NCI-H526 treated with DMSO at 0.1 percent for 48 hours (cell line): ENCODE measurements at regions not wholly inside any gene's neighbourhood (a gene's known extent, or its start where the extent isn't known, plus 50 kb on each side); places are given as distances from the start of the nearest gene placed in this dataset.

Experiments used
- DNase-seq: peaks from one replicate; lab custom pipeline; 2025; lab: John Stamatoyannopoulos, UW

- DNase-seq, result no peak
These were observed 168.4 kb downstream of the RND3 start for GRCh38 chr2:150319085-150319484.

GRCh38 chr2:150312271-150312670 lies 175.2 kb downstream of the RND3 start:
- no peak for DNase-seq

GRCh38 chr2:150309311-150310080 lies 178.0 kb downstream of the RND3 start:
- DNase-seq, result no peak

GRCh38 chr2:150307258-150307657 lies 180.2 kb downstream of the RND3 start:
- DNase-seq, result no peak

- DNase-seq, result no peak
These were observed 184.2 kb downstream of the RND3 start for GRCh38 chr2:150303281-150303680.

- no peak for DNase-seq
These were observed 188.7 kb downstream of the RND3 start for GRCh38 chr2:150298571-150299305.

- no peak for DNase-seq
These were observed 190.5 kb downstream of the RND3 start for GRCh38 chr2:150296770-150297546.

GRCh38 chr2:150295544-150295943 lies 191.9 kb downstream of the RND3 start:
- DNase-seq, result no peak

- no peak for DNase-seq
These were observed 193.7 kb downstream of the RND3 start for GRCh38 chr2:150293771-150294170.

GRCh38 chr2:150292807-150293206 lies 194.7 kb downstream of the RND3 start:
- DNase-seq, result no peak

- DNase-seq, result no peak
These were observed 195.3 kb downstream of the RND3 start for GRCh38 chr2:150292192-150292591.

GRCh38 chr2:150286730-150287362 lies 200.6 kb downstream of the RND3 start:
- peak; percentile 89 for DNase-seq

- no peak for DNase-seq
These were observed 203.4 kb downstream of the RND3 start for GRCh38 chr2:150284116-150284515.

- no peak for DNase-seq
These were observed 204.6 kb downstream of the RND3 start for GRCh38 chr2:150282771-150283371.

- no peak for DNase-seq
These were observed 205.1 kb downstream of the RND3 start for GRCh38 chr2:150282357-150282756.

- no peak for DNase-seq
These were observed 207.2 kb downstream of the RND3 start for GRCh38 chr2:150280231-150280630.

GRCh38 chr2:150279686-150280085 lies 207.8 kb downstream of the RND3 start:
- DNase-seq, result no peak

- DNase-seq, result no peak
These were observed 210.7 kb downstream of the RND3 start for GRCh38 chr2:150276737-150277136.

GRCh38 chr2:150274108-150274507 lies 213.4 kb downstream of the RND3 start:
- no peak for DNase-seq

- DNase-seq, result no peak
These were observed 215.3 kb downstream of the RND3 start for GRCh38 chr2:150271952-150272802.
